ENCODE measurements at regions not wholly inside any gene's neighbourhood (a gene's known extent, or its start where the extent isn't known, plus 50 kb on each side); places are given as distances from the start of the nearest gene placed in this dataset.

DNA sequence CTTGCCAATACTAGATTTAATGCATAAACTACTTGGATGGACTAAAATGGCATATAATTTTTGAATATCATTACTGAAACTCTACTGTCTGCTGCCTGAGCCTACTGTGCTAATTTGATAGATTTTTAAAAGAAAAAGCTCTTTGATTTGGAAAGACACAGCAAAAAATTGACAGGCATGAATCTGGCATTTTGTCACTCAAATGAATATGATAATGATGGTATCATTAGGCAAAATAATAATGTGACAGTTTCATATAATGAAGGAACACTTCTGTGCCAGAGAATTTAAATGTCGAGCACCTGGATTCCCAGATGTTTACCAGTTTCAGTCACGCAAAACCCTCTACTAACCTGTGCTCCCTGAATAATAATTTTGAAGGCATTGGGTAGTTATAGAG is 60.0 kb upstream of the SLC13A1 start:
- TF ChIP-seq POLR2AphosphoS5 (IDR thresholded peaks at IDR 0.05) (no peak), EP300 (IDR thresholded peaks at IDR 0.05) (no peak), POLR2A (IDR thresholded peaks at IDR 0.05) (no peak)
- TF ChIP-seq, protein P1, sequence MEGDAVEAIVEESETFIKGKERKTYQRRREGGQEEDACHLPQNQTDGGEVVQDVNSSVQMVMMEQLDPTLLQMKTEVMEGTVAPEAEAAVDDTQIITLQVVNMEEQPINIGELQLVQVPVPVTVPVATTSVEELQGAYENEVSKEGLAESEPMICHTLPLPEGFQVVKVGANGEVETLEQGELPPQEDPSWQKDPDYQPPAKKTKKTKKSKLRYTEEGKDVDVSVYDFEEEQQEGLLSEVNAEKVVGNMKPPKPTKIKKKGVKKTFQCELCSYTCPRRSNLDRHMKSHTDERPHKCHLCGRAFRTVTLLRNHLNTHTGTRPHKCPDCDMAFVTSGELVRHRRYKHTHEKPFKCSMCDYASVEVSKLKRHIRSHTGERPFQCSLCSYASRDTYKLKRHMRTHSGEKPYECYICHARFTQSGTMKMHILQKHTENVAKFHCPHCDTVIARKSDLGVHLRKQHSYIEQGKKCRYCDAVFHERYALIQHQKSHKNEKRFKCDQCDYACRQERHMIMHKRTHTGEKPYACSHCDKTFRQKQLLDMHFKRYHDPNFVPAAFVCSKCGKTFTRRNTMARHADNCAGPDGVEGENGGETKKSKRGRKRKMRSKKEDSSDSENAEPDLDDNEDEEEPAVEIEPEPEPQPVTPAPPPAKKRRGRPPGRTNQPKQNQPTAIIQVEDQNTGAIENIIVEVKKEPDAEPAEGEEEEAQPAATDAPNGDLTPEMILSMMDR (IDR thresholded peaks at IDR 0.05) = no peak
